Esophagus squamous epithelium (tissue), 5 donors: ENCODE measurements at regions not wholly inside any gene's neighbourhood (a gene's known extent, or its start where the extent isn't known, plus 50 kb on each side); places are given as distances from the start of the nearest gene placed in this dataset.

Experiments
- DNase-seq: peaks from one replicate; lab custom pipeline; 2025; lab: John Stamatoyannopoulos, UW
- H3K27ac ChIP-seq, 4 donors: fragments of 200-600 bp; sonication (generic); one replicate each; pipeline ENCODE4 v1.5.1; 2016 to 2019; ENCODE audit warnings: mild to moderate bottlenecking in 1 of 4
- H3K27me3 ChIP-seq, 4 donors: fragments of 200-600 bp; sonication (generic); 1 replicate in 3 of 4; 2 replicates in 1 of 4; pipeline versions ENCODE4 v1.5.1 to v1.6.0; 2017 to 2021; ENCODE audit warnings: antibody characterized with exemption in 1 of 4
- H3K36me3 ChIP-seq, 3 donors: fragments of 200-600 bp; sonication (generic); one replicate each; pipeline ENCODE4 v1.5.1; 2016 to 2019
- H3K4me1 ChIP-seq, 3 donors: fragments of 200-600 bp; sonication (generic); one replicate each; pipeline ENCODE4 v1.5.1; 2017 to 2019
- H3K4me3 ChIP-seq, 4 donors: fragments of 200-600 bp; sonication (generic); 1 replicate in 3 of 4; 2 replicates in 1 of 4; pipeline ENCODE4 v1.5.1; 2016 to 2019; ENCODE audit warnings: mild to moderate bottlenecking in 2 of 4, moderate library complexity in 1 of 4
- H3K9me3 ChIP-seq, 3 donors: fragments of 200-600 bp; sonication (generic); one replicate each; pipeline ENCODE4 v1.5.1; 2016 to 2019
- CTCF ChIP-seq, 6 experiments: fragments of 450-650 bp in 4 of 6; fragments of 200-600 bp in 2 of 6; sonication (generic) in 2 of 6; IDR thresholded peaks; one replicate each; pipeline ENCODE4 v1.5.1; 2016 to 2019; ENCODE audit warnings: antibody characterized with exemption in 6 of 6, mild to moderate bottlenecking in 4 of 6, moderate library complexity in 4 of 6
- POLR2A ChIP-seq, 4 donors: fragments of 450-650 bp; IDR thresholded peaks; one replicate each; pipeline ENCODE4 v1.6.1; 2017; ENCODE audit warnings: antibody characterized with exemption in 4 of 4, mild to moderate bottlenecking in 4 of 4, moderate library complexity in 3 of 4
- WGBS, 2 donors: methylation state at CpG; one replicate each; pipeline ENCODE4 v1.1.5; 2018; 5-methylcytosine and 5-hydroxymethylcytosine counted together
- intact Hi-C: fragments of 100-400 bp; cut with DNase I; formaldehyde crosslinking; loops from one replicate; pipeline ENCODE4 v1.15.0; 2022
- donor health status: DM: yes; HTN: yes; CAD: no.

GRCh38 chr3:127038923-127039581 lies 56.1 kb downstream of the PLXNA1 start:
- no peak for TF ChIP-seq POLR2A (IDR thresholded peaks at IDR 0.05)
- no peak for TF ChIP-seq CTCF (IDR thresholded peaks at IDR 0.05)
- no peak overlapping the region for H3K27ac ChIP-seq
- H3K4me3 ChIP-seq: no peak overlapping the region
- H3K4me1 ChIP-seq: peaks cover 8 to 35% (median 15%) of the 10 kb centered on the region in 3 donors
- peaks cover 0 to 10% (median 6%) of the 10 kb centered on the region in 3 donors for H3K36me3 ChIP-seq
- 87 to 90% methylated on average over 6 to 10 of the region's 12 CpGs for WGBS, 2 donors
- intact Hi-C loops: no loop called here
- no peak for DNase-seq
- no peaks in the 10 kb centered on the region for H3K9me3 ChIP-seq
- H3K27me3 ChIP-seq: no peaks in the 10 kb centered on the region

DNA sequence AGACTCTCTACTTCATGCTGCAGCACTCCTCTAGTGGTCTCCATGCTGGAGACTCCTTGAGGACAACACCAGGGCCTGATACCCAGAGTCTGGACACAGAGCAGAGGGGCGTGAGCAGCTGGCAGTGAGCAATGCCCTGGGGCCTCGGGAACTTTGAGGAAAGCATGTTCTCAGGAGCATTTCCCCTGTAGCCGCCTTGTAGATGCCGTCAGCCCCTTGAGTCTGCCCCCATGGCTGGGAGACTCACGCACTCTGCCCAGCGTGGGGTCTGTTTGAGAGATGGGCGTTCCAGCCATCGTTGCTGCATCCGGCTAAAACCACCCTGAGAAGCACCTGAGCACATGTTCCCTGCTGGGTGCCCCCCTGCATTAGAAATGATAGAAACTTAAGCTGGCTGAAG lies 56.8 kb downstream of the PLXNA1 start:
- H3K4me1 ChIP-seq: peaks cover 8 to 38% (median 15%) of the 10 kb centered on the region in 3 donors
- peaks cover 0 to 3% (median 0%) of the 10 kb centered on the region in 3 donors for H3K36me3 ChIP-seq
- intact Hi-C loops: no loop called here
- H3K27me3 ChIP-seq: no peaks in the 10 kb centered on the region
- DNase-seq: no peak
- 84% methylated on average over 9 of the region's 9 CpGs; no CpG with 5 or more reads in 1 of the 2 donors for WGBS, 2 donors
- no peak overlapping the region for H3K4me3 ChIP-seq
- H3K9me3 ChIP-seq: no peaks in the 10 kb centered on the region
- TF ChIP-seq CTCF (IDR thresholded peaks at IDR 0.05): no peak
- TF ChIP-seq POLR2A (IDR thresholded peaks at IDR 0.05): no peak
- H3K27ac ChIP-seq: no peak overlapping the region

DNA sequence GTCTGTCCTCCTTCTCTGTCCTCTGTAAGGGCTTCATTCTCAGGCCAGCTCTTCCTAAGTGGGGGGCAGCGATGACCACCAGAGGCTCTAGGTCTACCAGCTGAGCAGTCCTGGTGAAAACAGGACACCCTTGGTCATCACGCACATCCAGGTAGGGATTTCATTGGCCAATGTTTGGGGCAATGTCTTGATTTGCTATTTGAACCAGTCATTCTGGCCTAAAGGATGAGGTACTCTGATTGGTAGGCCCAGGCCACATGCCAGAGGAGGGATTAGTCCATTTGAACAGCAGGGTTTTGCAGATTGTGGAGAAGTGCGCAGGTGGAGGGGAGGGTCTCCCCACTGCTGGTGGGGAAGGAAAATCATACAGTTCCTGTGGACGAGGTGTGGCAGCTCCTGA lies 57.3 kb downstream of the PLXNA1 start:
- no peaks in the 10 kb centered on the region for H3K9me3 ChIP-seq
- H3K27me3 ChIP-seq: no peaks in the 10 kb centered on the region
- 72 to 73% methylated on average over 4 of the region's 4 CpGs for WGBS, 2 donors
- no peaks in the 10 kb centered on the region for H3K36me3 ChIP-seq
- peaks cover 8 to 33% (median 14%) of the 10 kb centered on the region in 3 donors for H3K4me1 ChIP-seq
- DNase-seq: no peak
- intact Hi-C loops: no loop called here
- no peak overlapping the region for H3K27ac ChIP-seq
- TF ChIP-seq CTCF (IDR thresholded peaks at IDR 0.05): no peak
- no peak for TF ChIP-seq POLR2A (IDR thresholded peaks at IDR 0.05)
- H3K4me3 ChIP-seq: no peak overlapping the region

DNA sequence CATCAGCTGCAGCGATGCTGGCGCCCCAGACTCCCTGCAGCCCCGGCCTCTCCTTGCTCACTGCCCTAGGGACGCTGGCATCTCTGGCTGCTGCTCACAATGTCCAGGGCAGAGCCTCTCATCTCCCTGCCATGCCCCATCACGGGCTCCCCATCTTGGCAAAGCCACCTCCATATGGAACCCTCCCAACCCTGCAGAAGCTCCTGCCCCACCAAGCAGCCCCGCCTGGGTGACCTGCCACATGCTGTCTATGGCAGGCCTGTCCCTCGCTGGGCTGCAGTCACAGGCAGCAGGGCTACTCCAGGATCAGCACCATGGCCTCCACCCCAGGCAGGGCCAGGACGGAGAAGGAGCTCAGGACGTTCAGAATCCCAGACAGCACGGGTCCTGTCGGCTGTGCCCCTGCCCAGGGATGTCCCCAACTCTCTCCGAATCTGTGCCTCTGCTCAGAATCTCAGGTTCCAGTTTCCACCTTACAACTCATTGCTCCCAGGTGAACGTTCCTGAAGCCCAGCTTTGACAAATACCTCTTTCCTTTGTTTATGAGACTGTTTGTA lies 58.4 kb downstream of the PLXNA1 start:
- no peak for DNase-seq
- intact Hi-C loops: no loop called here
- H3K9me3 ChIP-seq: no peaks in the 10 kb centered on the region
- no peak for TF ChIP-seq POLR2A (IDR thresholded peaks at IDR 0.05)
- TF ChIP-seq CTCF (IDR thresholded peaks at IDR 0.05): no peak
- H3K4me3 ChIP-seq: no peak overlapping the region
- H3K4me1 ChIP-seq: peaks cover 0 to 22% (median 6%) of the 10 kb centered on the region in 3 donors
- no peak overlapping the region for H3K27ac ChIP-seq
- WGBS, 2 donors: 76% methylated on average over 11 to 12 of the region's 13 CpGs
- H3K27me3 ChIP-seq: no peaks in the 10 kb centered on the region
- H3K36me3 ChIP-seq: no peaks in the 10 kb centered on the region

DNA sequence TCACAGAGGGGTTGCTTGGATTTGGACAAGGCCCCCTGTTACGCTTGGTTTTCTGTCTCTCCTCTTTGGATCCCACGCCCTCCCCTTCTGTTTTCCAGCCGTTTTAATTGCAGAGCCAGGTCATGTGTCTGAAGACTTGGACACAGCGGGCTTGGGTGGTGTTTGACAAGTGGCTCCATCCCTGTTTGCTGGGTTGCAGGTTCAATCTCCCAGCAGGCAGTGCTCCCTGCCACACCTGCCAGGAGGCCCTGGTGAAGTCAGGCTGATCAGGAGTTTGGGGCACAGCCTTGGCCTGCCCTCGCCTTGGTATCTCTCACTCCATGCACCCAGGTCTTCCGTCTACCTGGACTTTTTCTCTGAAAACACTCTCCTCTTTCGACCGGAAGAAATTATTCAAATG lies 59.0 kb downstream of the PLXNA1 start:
- H3K4me1 ChIP-seq: peaks cover 0 to 18% (median 6%) of the 10 kb centered on the region in 3 donors
- DNase-seq: no peak
- intact Hi-C loops: no loop called here
- no peaks in the 10 kb centered on the region for H3K36me3 ChIP-seq
- no peak overlapping the region for H3K4me3 ChIP-seq
- H3K9me3 ChIP-seq: no peaks in the 10 kb centered on the region
- TF ChIP-seq CTCF (IDR thresholded peaks at IDR 0.05): no peak
- no peak for TF ChIP-seq POLR2A (IDR thresholded peaks at IDR 0.05)
- WGBS, 2 donors: 71 to 90% methylated on average over 7 to 8 of the region's 8 CpGs
- H3K27me3 ChIP-seq: no peaks in the 10 kb centered on the region
- H3K27ac ChIP-seq: no peak overlapping the region
